Left lung (tissue), 4 donors: ENCODE measurements at regions not wholly inside any gene's neighbourhood (a gene's known extent, or its start where the extent isn't known, plus 50 kb on each side); places are given as distances from the start of the nearest gene placed in this dataset.
A peak's percentile ranks its signal among the peaks of the same experiment; 100 is the strongest.

Source experiments
- ATAC-seq: fragments of 200-7000 bp; cut with Tn5 transposase; one replicate; pipeline ENCODE4 v1.9.1; 2020; ENCODE audit warnings: moderate library complexity
- DNase-seq, 4 donors: peaks; one replicate each; pipeline ENCODE4 v3.0.0-alpha.2; 2013 to 2020
- H3K27ac ChIP-seq, 2 donors: fragments of 200-600 bp; sonication (generic) in 1 of 2; one replicate each; pipeline versions ENCODE4 v1.5.0 to v1.8.0; 2020 to 2021
- H3K27me3 ChIP-seq, 2 donors: fragments of 200-600 bp; sonication (generic) in 1 of 2; one replicate each; pipeline versions ENCODE4 v1.5.0 to v1.8.0; 2020 to 2021
- H3K36me3 ChIP-seq, 2 donors: fragments of 200-600 bp; sonication (generic) in 1 of 2; one replicate each; pipeline versions ENCODE4 v1.5.0 to v1.8.0; 2020 to 2021
- H3K4me1 ChIP-seq, 2 donors: fragments of 200-600 bp; one replicate each; pipeline ENCODE4 v1.8.0; 2021
- H3K4me3 ChIP-seq, 2 donors: fragments of 200-600 bp; sonication (generic) in 1 of 2; one replicate each; pipeline versions ENCODE4 v1.5.0 to v1.8.0; 2020 to 2021; ENCODE audit warnings: mild to moderate bottlenecking in 1 of 2
- H3K9me3 ChIP-seq, 2 donors: fragments of 200-600 bp; sonication (generic) in 1 of 2; one replicate each; pipeline versions ENCODE4 v1.5.0 to v1.8.0; 2020 to 2021
- intact Hi-C, 2 donors: fragments of 100-400 bp; cut with DNase I; formaldehyde crosslinking; loops; one replicate each; pipeline versions ENCODE4 v1.11.2 to v1.14.2; 2022
- TF ChIP-seq, protein P1 (sequence below), 2 donors: fragments of 200-600 bp; sonication (generic) in 1 of 2; IDR thresholded peaks; one replicate each; pipeline versions ENCODE4 v1.5.0 to v1.8.0; 2021; ENCODE audit warnings: antibody characterized with exemption in 2 of 2
- donor health status: DM: no; HTN: yes; CAD: no.
- donor health status: DM: no; HTN: no; CAD: no.

- H3K27ac ChIP-seq = no peak overlapping the region
- peak; percentile 21 for ATAC-seq
Measured at GRCh38 chr20:56859801-56860261, 230.7 kb downstream of the TFAP2C start.

DNA sequence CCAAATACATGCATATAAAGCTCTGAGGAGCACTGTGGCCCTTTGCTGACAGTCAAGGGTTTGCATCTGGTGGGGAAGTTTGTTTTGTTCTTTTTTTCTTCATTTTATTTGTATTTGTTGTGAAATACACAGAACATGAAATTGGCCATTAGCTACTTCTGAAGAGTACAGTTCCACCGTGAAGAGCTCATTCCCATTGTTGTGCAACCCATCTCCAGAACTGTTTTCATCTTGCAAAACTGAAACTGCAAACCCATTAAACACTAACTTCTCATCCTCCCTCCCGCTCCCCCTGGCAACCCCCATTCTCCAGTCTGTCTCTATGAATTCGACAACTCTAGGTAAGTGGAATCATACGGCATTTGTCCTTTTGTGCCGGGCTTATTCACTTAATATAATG, 231.3 kb downstream of the TFAP2C start:
- intact Hi-C loops = no loop called here
- no peak overlapping the region for H3K4me3 ChIP-seq
- H3K9me3 ChIP-seq = no peaks in the 10 kb centered on the region
- TF ChIP-seq, protein P1, sequence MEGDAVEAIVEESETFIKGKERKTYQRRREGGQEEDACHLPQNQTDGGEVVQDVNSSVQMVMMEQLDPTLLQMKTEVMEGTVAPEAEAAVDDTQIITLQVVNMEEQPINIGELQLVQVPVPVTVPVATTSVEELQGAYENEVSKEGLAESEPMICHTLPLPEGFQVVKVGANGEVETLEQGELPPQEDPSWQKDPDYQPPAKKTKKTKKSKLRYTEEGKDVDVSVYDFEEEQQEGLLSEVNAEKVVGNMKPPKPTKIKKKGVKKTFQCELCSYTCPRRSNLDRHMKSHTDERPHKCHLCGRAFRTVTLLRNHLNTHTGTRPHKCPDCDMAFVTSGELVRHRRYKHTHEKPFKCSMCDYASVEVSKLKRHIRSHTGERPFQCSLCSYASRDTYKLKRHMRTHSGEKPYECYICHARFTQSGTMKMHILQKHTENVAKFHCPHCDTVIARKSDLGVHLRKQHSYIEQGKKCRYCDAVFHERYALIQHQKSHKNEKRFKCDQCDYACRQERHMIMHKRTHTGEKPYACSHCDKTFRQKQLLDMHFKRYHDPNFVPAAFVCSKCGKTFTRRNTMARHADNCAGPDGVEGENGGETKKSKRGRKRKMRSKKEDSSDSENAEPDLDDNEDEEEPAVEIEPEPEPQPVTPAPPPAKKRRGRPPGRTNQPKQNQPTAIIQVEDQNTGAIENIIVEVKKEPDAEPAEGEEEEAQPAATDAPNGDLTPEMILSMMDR (IDR thresholded peaks at IDR 0.05) = no peak
- H3K4me1 ChIP-seq = no peaks in the 10 kb centered on the region
- H3K27ac ChIP-seq = no peak overlapping the region
- peak in 2 of 4 donors; percentile 8 to 35 for DNase-seq
- no peaks in the 10 kb centered on the region for H3K36me3 ChIP-seq
- peaks cover 9 to 62% of the 10 kb centered on the region in 2 donors for H3K27me3 ChIP-seq
- ATAC-seq = peak; percentile 23

More at GRCh38 chr20:56859801-56860261, 230.7 kb downstream of the TFAP2C start:
- Histone ChIP-seq H3K4me1 (no peaks in the 10 kb centered on the region), H3K36me3 (no peaks in the 10 kb centered on the region), H3K27me3 (peaks cover 9 to 62% of the 10 kb centered on the region in 2 donors), H3K9me3 (no peaks in the 10 kb centered on the region), H3K4me3 (no peak overlapping the region)
- intact Hi-C loops = no loop called here
- DNase-seq = peak in 1 of 4 donors; percentile 7
- TF ChIP-seq, protein P1 (IDR thresholded peaks at IDR 0.05) = no peak

GRCh38 chr20:56861590-56861989, 232.5 kb downstream of the TFAP2C start:
- no peaks in the 10 kb centered on the region for H3K4me1 ChIP-seq
- no peaks in the 10 kb centered on the region for H3K9me3 ChIP-seq
- TF ChIP-seq, protein P1 (IDR thresholded peaks at IDR 0.05) = no peak
- ATAC-seq (no peak), DNase-seq (no peak)
- intact Hi-C loops = no loop called here
- H3K27me3 ChIP-seq = peaks cover 9 to 71% of the 10 kb centered on the region in 2 donors
- no peak overlapping the region for H3K4me3 ChIP-seq
- no peak overlapping the region for H3K27ac ChIP-seq
- no peaks in the 10 kb centered on the region for H3K36me3 ChIP-seq

DNA sequence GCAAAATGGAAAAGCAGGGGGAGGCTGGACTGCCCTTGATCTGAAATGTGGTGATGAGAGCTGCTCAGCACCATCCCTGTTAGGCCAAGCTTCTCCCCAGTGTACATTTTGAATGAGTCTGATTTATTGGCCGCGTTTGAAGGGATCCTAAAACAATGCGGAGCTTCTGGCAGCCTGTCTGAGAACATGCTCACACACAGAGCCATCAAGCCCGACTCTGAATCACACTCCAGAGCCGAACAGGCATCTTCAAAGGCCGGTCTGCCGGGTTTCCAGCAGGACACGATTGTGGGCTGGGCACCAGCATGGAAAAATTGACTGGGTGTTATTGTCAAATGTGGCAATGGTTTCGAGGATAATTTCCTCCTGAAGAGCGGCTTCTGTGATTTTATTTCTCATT, 235.9 kb downstream of the TFAP2C start:
- no peaks in the 10 kb centered on the region for H3K4me1 ChIP-seq
- no peak overlapping the region for H3K27ac ChIP-seq
- ATAC-seq = no peak
- no peaks in the 10 kb centered on the region for H3K36me3 ChIP-seq
- no peak for DNase-seq
- peaks cover 0 to 5% of the 10 kb centered on the region in 2 donors for H3K9me3 ChIP-seq
- no peak overlapping the region for H3K4me3 ChIP-seq
- intact Hi-C loops = no loop called here
- peaks cover 9 to 69% of the 10 kb centered on the region in 2 donors for H3K27me3 ChIP-seq
- TF ChIP-seq, protein P1 (IDR thresholded peaks at IDR 0.05) = no peak

DNA sequence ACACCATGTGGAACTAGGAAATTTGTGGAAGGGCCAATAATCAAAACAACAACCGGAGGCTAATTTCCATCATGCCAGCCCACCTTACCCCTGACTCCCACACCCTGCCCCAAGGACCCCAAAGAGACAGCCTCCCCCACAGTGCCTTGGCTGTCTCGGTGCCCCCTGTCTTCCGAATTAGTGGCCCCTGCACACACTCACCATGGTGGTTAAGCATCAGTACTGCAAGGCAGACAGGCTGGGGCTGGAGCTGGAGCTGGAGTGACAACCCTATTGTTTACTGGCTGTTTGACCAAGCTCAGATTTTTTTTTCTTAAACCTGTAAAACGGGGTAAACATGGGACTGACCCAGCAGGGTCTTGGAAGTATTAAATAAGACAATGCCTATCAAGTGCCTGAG, 238.0 kb downstream of the TFAP2C start:
- Histone ChIP-seq H3K9me3 (peaks cover 0 to 5% of the 10 kb centered on the region in 2 donors), H3K4me3 (no peak overlapping the region), H3K4me1 (no peaks in the 10 kb centered on the region), H3K36me3 (no peaks in the 10 kb centered on the region), H3K27me3 (peaks cover 9 to 64% of the 10 kb centered on the region in 2 donors), H3K27ac (no peak overlapping the region)
- intact Hi-C loops = no loop called here
- TF ChIP-seq, protein P1 (IDR thresholded peaks at IDR 0.05) = no peak
- ATAC-seq (no peak), DNase-seq (no peak)
